NCI-H128 (cell line): ENCODE measurements at regions not wholly inside any gene's neighbourhood (a gene's known extent, or its start where the extent isn't known, plus 50 kb on each side); places are given as distances from the start of the nearest gene placed in this dataset.

Experiments
- DNase-seq: peaks from one replicate; lab custom pipeline; 2025; ENCODE audit not compliant: unreplicated experiment; lab: John Stamatoyannopoulos, UW

GRCh38 chr9:118558891-118559290, 810.3 kb downstream of the BRINP1 start:
- no peak for DNase-seq

- DNase-seq: no peak
Observed at GRCh38 chr9:118561051-118561450, 808.2 kb downstream of the BRINP1 start.

GRCh38 chr9:118563677-118564076, 805.6 kb downstream of the BRINP1 start:
- no peak for DNase-seq

GRCh38 chr9:118567861-118568260, 801.4 kb downstream of the BRINP1 start:
- no peak for DNase-seq

GRCh38 chr9:118568704-118569103, 800.5 kb downstream of the BRINP1 start:
- no peak for DNase-seq

- DNase-seq: no peak
Observed at GRCh38 chr9:118569148-118569547, 800.1 kb downstream of the BRINP1 start.

- no peak for DNase-seq
Observed at GRCh38 chr9:118570066-118570465, 799.2 kb downstream of the BRINP1 start.

GRCh38 chr9:118575341-118576070, 793.7 kb downstream of the BRINP1 start:
- DNase-seq: no peak

GRCh38 chr9:118577121-118577520, 792.1 kb downstream of the BRINP1 start:
- no peak for DNase-seq

- no peak for DNase-seq
Observed at GRCh38 chr9:118578467-118578866, 790.8 kb downstream of the BRINP1 start.

GRCh38 chr9:118583414-118583813, 785.8 kb downstream of the BRINP1 start:
- DNase-seq: no peak

- no peak for DNase-seq
Observed at GRCh38 chr9:118586978-118587377, 782.3 kb downstream of the BRINP1 start.

- DNase-seq: no peak
Observed at GRCh38 chr9:118594428-118594827, 774.8 kb downstream of the BRINP1 start.

GRCh38 chr9:118595719-118596305, 773.4 kb downstream of the BRINP1 start:
- DNase-seq: peak; percentile 32

GRCh38 chr9:118596374-118597015, 772.7 kb downstream of the BRINP1 start:
- DNase-seq: no peak

- DNase-seq: no peak
Observed at GRCh38 chr9:118606668-118607067, 762.6 kb downstream of the BRINP1 start.

GRCh38 chr9:118609355-118610044, 759.7 kb downstream of the BRINP1 start:
- no peak for DNase-seq

GRCh38 chr9:118612201-118612600, 757.0 kb downstream of the BRINP1 start:
- no peak for DNase-seq

- DNase-seq: no peak
Observed at GRCh38 chr9:118613996-118614395, 755.2 kb downstream of the BRINP1 start.

- no peak for DNase-seq
Observed at GRCh38 chr9:118618084-118618483, 751.2 kb downstream of the BRINP1 start.

GRCh38 chr9:118618849-118619248, 750.4 kb downstream of the BRINP1 start:
- no peak for DNase-seq

- no peak for DNase-seq
Observed at GRCh38 chr9:118624608-118625007, 744.6 kb downstream of the BRINP1 start.
